Endothelial cell (in vitro differentiated cells): ENCODE measurements at regions not wholly inside any gene's neighbourhood (a gene's known extent, or its start where the extent isn't known, plus 50 kb on each side); places are given as distances from the start of the nearest gene placed in this dataset.

Experiments used
- DNase-seq: peaks from one replicate; pipeline ENCODE4 v3.0.0; 2021; ENCODE audit warnings: low spot score
- H3K27ac Mint-ChIP-seq: one replicate; pipeline ENCODE4 v1.8.0; 2021; ENCODE audit warnings: mixed read lengths, inconsistent platforms; ENCODE audit not compliant: unreplicated experiment
- H3K27me3 Mint-ChIP-seq: one replicate; pipeline ENCODE4 v1.8.0; 2021; ENCODE audit warnings: mild to moderate bottlenecking, moderate library complexity, mixed read lengths, inconsistent platforms; ENCODE audit not compliant: unreplicated experiment
- H3K36me3 Mint-ChIP-seq: one replicate; pipeline ENCODE4 v1.8.0; 2021; ENCODE audit warnings: mild to moderate bottlenecking, low read depth, mixed read lengths, inconsistent platforms; ENCODE audit not compliant: unreplicated experiment
- H3K4me1 Mint-ChIP-seq: one replicate; pipeline ENCODE4 v1.8.0; 2021; ENCODE audit warnings: mild to moderate bottlenecking, mixed read lengths, inconsistent platforms; ENCODE audit not compliant: unreplicated experiment
- H3K4me3 Mint-ChIP-seq: one replicate; pipeline ENCODE4 v1.8.0; 2021; ENCODE audit warnings: mild to moderate bottlenecking, mixed read lengths, inconsistent platforms; ENCODE audit not compliant: unreplicated experiment
- H3K9me3 Mint-ChIP-seq: one replicate; pipeline ENCODE4 v1.8.0; 2021; ENCODE audit warnings: mixed read lengths, inconsistent platforms; ENCODE audit not compliant: unreplicated experiment
- CTCF ChIP-seq: fragments of 200-600 bp; sonication (generic); IDR thresholded peaks from one replicate; pipeline ENCODE4 v1.5.0; 2021; ENCODE audit warnings: antibody characterized with exemption; ENCODE audit not compliant: unreplicated experiment

DNA sequence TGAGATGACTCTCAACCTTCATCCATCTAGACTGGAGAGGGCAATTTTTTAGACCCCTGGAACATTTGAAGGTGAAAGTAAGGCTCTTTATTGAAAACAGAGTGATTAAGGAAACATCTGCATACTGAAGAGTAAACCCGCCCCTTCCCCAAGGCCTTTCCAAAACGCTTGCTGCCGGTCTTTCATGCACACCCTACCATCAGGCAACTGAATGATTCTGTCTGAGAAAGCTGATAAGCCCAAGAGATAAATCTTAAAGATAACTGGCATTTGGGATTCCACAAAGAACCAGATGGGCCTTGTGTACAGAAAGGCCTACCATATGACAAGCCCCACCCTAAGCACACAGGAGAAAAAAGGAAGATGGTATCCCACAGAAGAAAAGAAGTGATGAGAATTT, 54.4 kb upstream of the PIK3R1 start:
- no peak overlapping the region for H3K4me3 Mint-ChIP-seq
- TF ChIP-seq CTCF, result no peak
- H3K9me3 Mint-ChIP-seq, result no peaks in the 10 kb centered on the region
- no peak for DNase-seq
- H3K27ac Mint-ChIP-seq, result no peak overlapping the region
- no peaks in the 10 kb centered on the region for H3K36me3 Mint-ChIP-seq
- no peaks in the 10 kb centered on the region for H3K27me3 Mint-ChIP-seq
- no peaks in the 10 kb centered on the region for H3K4me1 Mint-ChIP-seq

DNA sequence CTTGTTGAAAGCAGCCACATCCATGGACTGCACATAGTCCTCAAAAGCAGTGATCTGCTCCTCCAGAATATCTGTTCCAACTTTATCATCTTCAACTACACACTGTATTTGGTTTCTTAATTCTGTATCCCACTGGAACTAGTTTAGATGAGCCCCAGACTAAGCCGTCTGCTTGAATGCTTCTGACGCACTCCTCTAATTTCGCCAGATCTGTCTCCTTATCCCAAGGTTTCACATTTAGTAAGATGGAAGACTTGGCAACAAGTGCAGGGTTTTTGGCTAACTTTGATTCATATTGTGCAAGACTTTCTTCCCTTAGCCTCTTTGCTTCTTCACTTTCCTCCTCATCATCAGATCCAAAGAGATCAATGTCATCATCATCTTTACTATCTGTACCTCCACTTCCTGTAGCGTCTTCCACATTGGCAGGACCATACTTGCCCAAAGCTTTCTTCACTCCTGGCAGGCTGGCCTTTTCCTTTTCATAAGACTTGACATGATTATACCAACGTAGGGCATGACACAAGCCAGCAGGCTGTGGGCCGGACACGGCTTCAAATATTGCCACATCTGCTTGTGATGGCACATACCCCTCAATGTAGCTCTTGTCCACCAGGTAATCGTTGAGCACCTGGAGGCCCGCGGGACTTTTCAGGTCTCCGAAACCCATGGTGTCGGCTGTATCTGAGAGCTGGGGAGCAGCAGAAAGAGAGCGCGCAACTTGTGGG, 56.2 kb upstream of the PIK3R1 start:
- Mint-ChIP-seq H3K4me3 (no peak overlapping the region), H3K27me3 (no peaks in the 10 kb centered on the region), H3K9me3 (no peaks in the 10 kb centered on the region), H3K4me1 (no peaks in the 10 kb centered on the region), H3K36me3 (no peaks in the 10 kb centered on the region), H3K27ac (no peak overlapping the region)
- no peak for DNase-seq
- TF ChIP-seq CTCF, result no peak

DNA sequence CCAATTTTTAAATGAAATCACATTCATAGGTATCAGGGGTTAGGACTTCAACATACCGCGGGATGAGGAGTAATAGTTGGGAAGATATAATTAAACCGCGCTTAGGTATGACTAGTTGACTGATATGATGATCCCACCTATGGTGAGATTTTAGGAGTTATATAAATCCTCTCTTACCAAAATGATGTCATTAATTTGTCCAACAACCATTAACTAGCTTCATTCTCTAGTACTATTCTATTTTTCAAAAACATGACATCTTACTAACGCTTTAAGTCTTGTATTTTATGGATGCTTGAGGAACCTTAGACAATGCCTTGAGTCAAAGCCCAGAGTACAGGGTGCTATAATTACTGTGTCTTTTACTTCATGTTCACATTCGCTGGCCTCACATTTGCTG, 59.6 kb upstream of the PIK3R1 start:
- TF ChIP-seq CTCF, result no peak
- Mint-ChIP-seq H3K36me3 (no peaks in the 10 kb centered on the region), H3K9me3 (no peaks in the 10 kb centered on the region), H3K4me1 (no peaks in the 10 kb centered on the region), H3K4me3 (no peak overlapping the region), H3K27ac (no peak overlapping the region), H3K27me3 (no peaks in the 10 kb centered on the region)
- no peak for DNase-seq

DNA sequence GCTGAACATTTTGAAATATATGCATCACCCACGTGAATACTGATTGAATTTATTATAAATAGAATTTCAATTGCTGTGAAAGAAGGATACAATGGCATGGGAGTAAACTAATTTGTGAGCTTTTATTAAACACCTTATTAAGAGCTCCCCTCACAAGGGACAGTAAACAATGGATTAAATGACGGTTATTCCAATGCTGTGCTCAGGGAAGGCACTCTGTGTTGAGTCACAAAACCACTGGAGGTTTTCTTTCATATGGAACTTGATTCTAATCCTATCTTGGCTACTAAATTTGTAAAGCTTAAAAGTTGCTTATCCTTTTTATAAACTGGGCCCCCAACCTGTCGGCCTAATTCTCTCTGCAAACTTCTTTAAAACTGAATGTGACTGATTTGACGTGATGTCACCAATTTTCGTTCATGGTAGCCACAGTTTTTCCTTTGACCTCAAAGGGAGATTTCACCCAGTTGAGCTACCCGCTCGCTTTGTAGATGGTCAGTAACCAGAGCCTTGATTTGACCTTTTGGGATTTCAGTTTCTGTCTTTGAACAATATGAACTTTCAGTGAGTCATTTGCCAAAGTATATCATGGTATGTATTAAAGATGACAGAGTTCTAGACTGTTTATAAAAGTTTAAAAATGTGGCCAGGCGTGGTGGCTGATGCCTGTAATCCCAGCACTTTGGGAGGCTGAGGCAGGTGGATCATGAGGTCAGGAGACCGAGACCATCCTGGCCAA, 61.3 kb upstream of the PIK3R1 start:
- Mint-ChIP-seq H3K27ac (no peak overlapping the region), H3K27me3 (no peaks in the 10 kb centered on the region), H3K4me1 (no peaks in the 10 kb centered on the region), H3K9me3 (no peaks in the 10 kb centered on the region), H3K36me3 (no peaks in the 10 kb centered on the region), H3K4me3 (no peak overlapping the region)
- DNase-seq, result no peak
- no peak for TF ChIP-seq CTCF

GRCh38 chr5:68151812-68152211, 63.7 kb upstream of the PIK3R1 start:
- DNase-seq, result no peak
- Mint-ChIP-seq H3K36me3 (no peaks in the 10 kb centered on the region), H3K27me3 (no peaks in the 10 kb centered on the region), H3K9me3 (no peaks in the 10 kb centered on the region), H3K4me3 (no peak overlapping the region), H3K4me1 (no peaks in the 10 kb centered on the region), H3K27ac (no peak overlapping the region)
- TF ChIP-seq CTCF, result no peak
